Left renal pelvis (tissue), 4 donors: ENCODE measurements at regions not wholly inside any gene's neighbourhood (a gene's known extent, or its start where the extent isn't known, plus 50 kb on each side); places are given as distances from the start of the nearest gene placed in this dataset.
"Not testable (repeated sequence)": the region's sequence is repeated elsewhere in the genome, so short reads cannot be mapped to it uniquely, and the experiment has no call there.

Source experiments
- DNase-seq, 4 donors: peaks; one replicate each; pipeline ENCODE4 v3.0.0-alpha.2; 2013; ENCODE audit warnings: low read depth in 4 of 4, low spot score in 3 of 4

- no peak for DNase-seq
Observed at GRCh38 chr7:145481985-145482384, 634.6 kb upstream of the CNTNAP2 start.

GRCh38 chr7:145478541-145478940 lies 638.1 kb upstream of the CNTNAP2 start:
- no peak for DNase-seq

- peak in 2 of 4 donors; percentile 25 to 33 for DNase-seq
Observed at GRCh38 chr7:145474009-145474686, 638.3 kb upstream of the TPK1 start.

GRCh38 chr7:145471883-145472282 lies 636.0 kb upstream of the TPK1 start:
- DNase-seq: no peak

- DNase-seq: no peak
Observed at GRCh38 chr7:145464287-145464686, 628.4 kb upstream of the TPK1 start.

- DNase-seq: no peak
Observed at GRCh38 chr7:145462463-145462862, 626.6 kb upstream of the TPK1 start.

GRCh38 chr7:145434811-145435210 lies 599.0 kb upstream of the TPK1 start:
- DNase-seq: no peak

GRCh38 chr7:145431834-145432233 lies 596.0 kb upstream of the TPK1 start:
- DNase-seq: no peak

- DNase-seq: not testable (repeated sequence)
Observed at GRCh38 chr7:145418481-145418880, 582.6 kb upstream of the TPK1 start.

- no peak for DNase-seq
Observed at GRCh38 chr7:145411066-145411465, 575.2 kb upstream of the TPK1 start.

GRCh38 chr7:145398758-145399157 lies 562.9 kb upstream of the TPK1 start:
- no peak for DNase-seq

- DNase-seq: no peak
Observed at GRCh38 chr7:145394126-145394525, 558.3 kb upstream of the TPK1 start.

- DNase-seq: no peak
Observed at GRCh38 chr7:145382762-145383161, 546.9 kb upstream of the TPK1 start.

- no peak for DNase-seq
Observed at GRCh38 chr7:145378197-145378596, 542.3 kb upstream of the TPK1 start.

- no peak for DNase-seq
Observed at GRCh38 chr7:145360511-145361100, 524.8 kb upstream of the TPK1 start.

GRCh38 chr7:145350334-145350733 lies 514.5 kb upstream of the TPK1 start:
- DNase-seq: no peak

GRCh38 chr7:145349452-145349851 lies 513.6 kb upstream of the TPK1 start:
- DNase-seq: not testable (repeated sequence)

GRCh38 chr7:145347271-145347670 lies 511.4 kb upstream of the TPK1 start:
- DNase-seq: no peak

GRCh38 chr7:145339319-145339718 lies 503.5 kb upstream of the TPK1 start:
- DNase-seq: no peak

GRCh38 chr7:145331522-145331921 lies 495.7 kb upstream of the TPK1 start:
- DNase-seq: no peak

GRCh38 chr7:145331076-145331475 lies 495.2 kb upstream of the TPK1 start:
- no peak for DNase-seq

GRCh38 chr7:145327646-145328045 lies 491.8 kb upstream of the TPK1 start:
- no peak for DNase-seq

GRCh38 chr7:145324081-145324480 lies 488.2 kb upstream of the TPK1 start:
- DNase-seq: no peak
